ENCODE measurements at regions not wholly inside any gene's neighbourhood (a gene's known extent, or its start where the extent isn't known, plus 50 kb on each side); places are given as distances from the start of the nearest gene placed in this dataset.

DNA sequence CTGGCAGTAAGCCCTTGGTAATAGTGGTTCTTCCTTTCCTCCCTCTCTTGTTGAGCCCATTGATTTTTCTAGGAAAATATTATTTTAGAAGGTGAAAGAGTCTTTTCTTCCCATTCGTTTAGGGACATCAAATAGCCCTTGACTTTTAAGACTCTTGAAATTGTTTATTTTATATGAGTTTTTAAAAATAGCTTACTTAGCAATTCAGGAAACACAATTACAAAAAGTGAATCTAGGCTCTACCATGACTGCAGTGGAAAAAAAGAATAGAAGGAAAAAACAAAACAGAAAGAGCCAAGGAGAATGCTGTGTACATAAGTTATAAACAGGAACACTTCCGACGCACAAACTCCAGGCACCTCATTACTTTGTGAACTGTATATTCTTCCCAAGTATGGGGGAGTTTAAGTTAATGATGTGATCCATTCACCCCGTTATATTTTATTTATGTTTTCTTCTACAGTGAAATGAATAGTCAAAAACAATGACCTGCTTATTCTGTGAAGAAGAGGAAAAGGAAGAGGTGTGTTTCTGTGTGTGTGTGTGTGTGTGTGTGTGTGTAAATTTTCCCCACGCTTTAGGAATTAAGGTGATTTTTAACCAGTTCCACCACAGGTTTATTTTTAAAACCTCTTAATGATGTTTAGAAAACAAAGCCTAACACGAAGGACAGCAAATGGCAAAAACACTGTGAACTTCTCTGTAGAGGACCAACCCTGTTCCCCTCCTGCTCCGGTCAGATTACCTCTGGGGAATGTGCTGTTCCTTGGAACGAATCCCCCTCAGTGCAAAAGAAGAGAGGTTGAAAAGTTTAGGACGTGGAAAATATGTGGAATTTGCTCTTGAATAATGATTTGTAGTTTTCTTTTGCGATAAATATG, 266.3 kb downstream of the KLF5 start:
- TF ChIP-seq, protein P1, sequence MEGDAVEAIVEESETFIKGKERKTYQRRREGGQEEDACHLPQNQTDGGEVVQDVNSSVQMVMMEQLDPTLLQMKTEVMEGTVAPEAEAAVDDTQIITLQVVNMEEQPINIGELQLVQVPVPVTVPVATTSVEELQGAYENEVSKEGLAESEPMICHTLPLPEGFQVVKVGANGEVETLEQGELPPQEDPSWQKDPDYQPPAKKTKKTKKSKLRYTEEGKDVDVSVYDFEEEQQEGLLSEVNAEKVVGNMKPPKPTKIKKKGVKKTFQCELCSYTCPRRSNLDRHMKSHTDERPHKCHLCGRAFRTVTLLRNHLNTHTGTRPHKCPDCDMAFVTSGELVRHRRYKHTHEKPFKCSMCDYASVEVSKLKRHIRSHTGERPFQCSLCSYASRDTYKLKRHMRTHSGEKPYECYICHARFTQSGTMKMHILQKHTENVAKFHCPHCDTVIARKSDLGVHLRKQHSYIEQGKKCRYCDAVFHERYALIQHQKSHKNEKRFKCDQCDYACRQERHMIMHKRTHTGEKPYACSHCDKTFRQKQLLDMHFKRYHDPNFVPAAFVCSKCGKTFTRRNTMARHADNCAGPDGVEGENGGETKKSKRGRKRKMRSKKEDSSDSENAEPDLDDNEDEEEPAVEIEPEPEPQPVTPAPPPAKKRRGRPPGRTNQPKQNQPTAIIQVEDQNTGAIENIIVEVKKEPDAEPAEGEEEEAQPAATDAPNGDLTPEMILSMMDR (IDR thresholded peaks at IDR 0.05) = no peak
- H3K27me3 ChIP-seq = no peaks in the 10 kb centered on the region
- no peak overlapping the region for H3K4me3 ChIP-seq
- no peak for DNase-seq (ENCODE audit: low spot score)
- no peak overlapping the region for H3K27ac ChIP-seq
- no peaks in the 10 kb centered on the region for H3K36me3 ChIP-seq
- no peaks in the 10 kb centered on the region for H3K9me3 ChIP-seq
- no peaks in the 10 kb centered on the region for H3K4me1 ChIP-seq

DNA sequence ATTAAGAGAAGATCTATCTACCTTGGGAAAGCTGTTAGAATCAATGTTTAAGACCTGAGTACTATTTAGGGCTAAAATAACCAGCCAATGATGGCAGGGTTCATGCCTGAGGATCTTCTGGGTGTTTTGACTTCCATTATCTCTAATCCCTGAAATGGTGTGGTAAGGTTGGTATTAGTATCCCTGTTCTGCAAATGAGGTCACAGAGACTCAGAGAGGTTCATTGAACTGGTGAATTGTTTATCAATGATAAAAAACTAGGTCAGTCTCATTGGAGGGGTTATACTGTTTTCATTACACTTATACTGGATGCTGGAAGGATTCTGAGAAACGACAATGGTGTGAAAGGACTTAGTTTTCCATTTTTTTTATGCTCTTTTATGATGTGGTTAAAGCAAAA, 264.8 kb downstream of the KLF5 start:
- no peaks in the 10 kb centered on the region for H3K4me1 ChIP-seq
- no peaks in the 10 kb centered on the region for H3K9me3 ChIP-seq
- no peak overlapping the region for H3K4me3 ChIP-seq
- H3K27me3 ChIP-seq = no peaks in the 10 kb centered on the region
- TF ChIP-seq, protein P1 (IDR thresholded peaks at IDR 0.05) = no peak
- H3K36me3 ChIP-seq = no peaks in the 10 kb centered on the region
- DNase-seq (ENCODE audit: low spot score) = no peak
- H3K27ac ChIP-seq = no peak overlapping the region

DNA sequence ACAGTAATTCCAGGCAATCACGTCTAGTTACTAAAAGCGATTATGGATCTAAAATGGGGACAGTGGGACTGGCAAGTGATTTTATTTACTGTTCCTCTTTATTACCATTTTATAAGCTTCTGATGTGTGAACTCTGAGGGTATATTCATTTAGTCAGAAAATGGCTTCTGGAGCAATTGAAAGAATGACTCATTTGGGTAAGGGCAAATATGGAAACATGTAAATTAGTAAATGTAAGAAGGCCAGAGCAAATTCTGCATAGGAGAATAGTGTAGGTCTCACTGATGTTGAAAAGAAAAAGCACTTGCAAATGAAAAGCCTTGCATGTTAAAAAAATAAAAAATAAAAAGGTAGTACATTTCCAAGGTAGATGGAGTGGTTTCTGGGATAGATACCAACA, 262.2 kb downstream of the KLF5 start:
- no peak for DNase-seq (ENCODE audit: low spot score)
- Histone ChIP-seq H3K36me3 (no peaks in the 10 kb centered on the region), H3K4me1 (no peaks in the 10 kb centered on the region), H3K9me3 (no peaks in the 10 kb centered on the region), H3K27me3 (no peaks in the 10 kb centered on the region), H3K4me3 (no peak overlapping the region), H3K27ac (no peak overlapping the region)
- TF ChIP-seq, protein P1 (IDR thresholded peaks at IDR 0.05) = no peak

DNA sequence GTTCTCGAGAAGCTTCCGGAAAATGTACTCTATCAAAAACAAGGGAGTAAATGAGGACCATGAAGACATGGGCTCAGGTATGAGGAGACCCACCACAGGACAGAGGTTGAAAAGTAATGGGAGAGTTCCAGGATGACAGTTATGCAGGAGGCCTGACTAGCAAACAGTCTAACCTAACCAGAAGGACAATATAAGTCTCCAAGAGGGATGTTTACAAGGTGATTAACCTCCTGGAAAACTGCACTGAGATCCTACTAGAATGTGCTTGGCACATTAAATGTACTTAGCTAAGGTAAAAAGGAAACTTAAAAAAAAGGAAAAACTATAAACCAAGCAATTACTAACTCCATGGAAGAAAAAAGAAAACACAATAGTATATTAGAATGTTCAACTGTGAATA, 258.3 kb downstream of the KLF5 start:
- Histone ChIP-seq H3K9me3 (peaks cover 0 to 5% of the 10 kb centered on the region in 2 donors), H3K4me1 (no peaks in the 10 kb centered on the region), H3K27me3 (no peaks in the 10 kb centered on the region), H3K36me3 (no peaks in the 10 kb centered on the region), H3K27ac (no peak overlapping the region), H3K4me3 (no peak overlapping the region)
- no peak for DNase-seq (ENCODE audit: low spot score)
- TF ChIP-seq, protein P1 (IDR thresholded peaks at IDR 0.05) = no peak

DNA sequence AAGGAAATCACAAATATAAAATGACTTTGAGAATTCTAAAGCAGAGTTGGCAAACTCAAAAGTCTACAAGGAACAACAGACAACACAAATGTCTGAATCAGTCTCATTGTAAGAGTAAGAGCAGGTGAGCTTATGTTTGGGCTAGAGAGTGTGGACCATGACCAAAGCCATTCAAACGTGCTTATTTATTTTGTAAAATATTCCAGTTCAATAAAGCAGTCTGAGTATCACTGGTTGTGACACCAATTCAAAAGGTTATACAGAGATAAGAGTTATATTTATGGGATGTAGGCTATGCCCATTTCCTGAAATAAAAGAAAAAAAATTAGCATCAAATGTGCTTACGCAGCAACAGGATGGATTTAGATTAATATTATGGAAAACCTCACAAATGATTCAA, 251.6 kb downstream of the KLF5 start:
- H3K27ac ChIP-seq = no peak overlapping the region
- H3K36me3 ChIP-seq = no peaks in the 10 kb centered on the region
- peaks cover 0 to 5% of the 10 kb centered on the region in 2 donors for H3K9me3 ChIP-seq
- no peak for DNase-seq (ENCODE audit: low spot score)
- H3K4me1 ChIP-seq = no peaks in the 10 kb centered on the region
- H3K27me3 ChIP-seq = no peaks in the 10 kb centered on the region
- no peak overlapping the region for H3K4me3 ChIP-seq
- TF ChIP-seq, protein P1 (IDR thresholded peaks at IDR 0.05) = no peak

DNA sequence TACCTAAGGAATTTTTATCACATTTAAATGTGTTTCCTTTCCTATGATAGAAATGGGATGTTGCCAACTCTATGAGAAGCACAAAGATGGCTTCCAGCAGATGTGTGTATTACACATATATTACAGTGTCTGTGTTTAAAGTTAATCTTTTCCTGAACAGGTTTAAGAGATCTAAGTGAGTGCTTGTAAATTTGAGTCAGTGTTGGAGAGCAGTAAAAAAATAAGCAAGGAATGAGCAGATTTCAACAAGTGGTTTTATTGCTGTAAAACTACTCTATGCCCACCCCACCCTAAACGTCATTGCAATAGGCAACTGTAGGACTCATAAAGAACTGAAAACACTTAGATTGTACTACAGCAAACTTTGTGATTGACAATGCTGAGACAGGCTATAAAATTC, 248.7 kb downstream of the KLF5 start:
- Histone ChIP-seq H3K4me1 (no peaks in the 10 kb centered on the region), H3K4me3 (no peak overlapping the region), H3K36me3 (no peaks in the 10 kb centered on the region), H3K27ac (no peak overlapping the region), H3K27me3 (no peaks in the 10 kb centered on the region), H3K9me3 (no peaks in the 10 kb centered on the region)
- DNase-seq (ENCODE audit: low spot score) = no peak
- TF ChIP-seq, protein P1 (IDR thresholded peaks at IDR 0.05) = no peak

Data from right atrium auricular region (tissue), 2 donors.